GM23338 (cell line): ENCODE measurements at regions not wholly inside any gene's neighbourhood (a gene's known extent, or its start where the extent isn't known, plus 50 kb on each side); places are given as distances from the start of the nearest gene placed in this dataset.

Experiments used
- ATAC-seq: fragments of 200-7000 bp; cut with Tn5 transposase; 3 replicates; pipeline ENCODE4 v1.9.1; 2020
- DNase-seq: peaks from one replicate; pipeline ENCODE4 v3.0.0-alpha.2; 2015; ENCODE audit warnings: low spot score
- H2AFZ ChIP-seq: fragments of 200-600 bp; sonication (generic); 2 replicates; pipeline ENCODE4 v1.8.0; 2016; ENCODE audit warnings: antibody characterized with exemption, mild to moderate bottlenecking, moderate library complexity
- H3F3A ChIP-seq: fragments of 200-600 bp; sonication (generic); replicated peaks from 2 replicates; pipeline ENCODE4 v1.8.0; 2017; ENCODE audit warnings: antibody characterized with exemption, mixed run types, low read depth
- H3K27ac ChIP-seq: fragments of 200-600 bp; sonication (generic); 2 replicates; pipeline ENCODE4 v1.6.1; 2016; ENCODE audit warnings: low read depth
- H3K27me3 ChIP-seq: fragments of 200-600 bp; sonication (generic); 2 replicates; pipeline ENCODE4 v1.8.0; 2016; ENCODE audit warnings: mild to moderate bottlenecking, mixed run types, moderate library complexity; ENCODE audit not compliant: insufficient read depth
- H3K36me3 ChIP-seq: fragments of 200-600 bp; sonication (generic); 2 replicates; pipeline ENCODE4 v1.8.0; 2016; ENCODE audit warnings: mild to moderate bottlenecking; ENCODE audit not compliant: insufficient read depth
- H3K4me1 ChIP-seq: fragments of 200-600 bp; sonication (generic); 2 replicates; pipeline ENCODE4 v1.8.0; 2016; ENCODE audit warnings: mild to moderate bottlenecking, moderate library complexity; ENCODE audit not compliant: insufficient read depth
- H3K4me2 ChIP-seq: fragments of 200-600 bp; sonication (generic); 2 replicates; pipeline ENCODE4 v1.7.1; 2017; ENCODE audit warnings: mixed run types
- H3K4me3 ChIP-seq: fragments of 200-600 bp; sonication (generic); 2 replicates; pipeline ENCODE4 v1.6.1; 2016; ENCODE audit warnings: mixed run types
- H3K79me2 ChIP-seq: fragments of 200-600 bp; sonication (generic); replicated peaks from 2 replicates; pipeline ENCODE4 v1.8.0; 2017; ENCODE audit warnings: mild to moderate bottlenecking; ENCODE audit not compliant: insufficient read depth
- H3K9me2 ChIP-seq: fragments of 200-600 bp; sonication (generic); 2 replicates; pipeline ENCODE4 v1.8.0; 2017; ENCODE audit not compliant: insufficient read depth
- H4K20me1 ChIP-seq: fragments of 200-600 bp; sonication (generic); replicated peaks from 2 replicates; pipeline ENCODE4 v1.8.0; 2017; ENCODE audit warnings: mild to moderate bottlenecking; ENCODE audit not compliant: insufficient read depth
- H3K27ac Mint-ChIP-seq: 2 replicates; pipeline ENCODE4 v1.8.0; 2020; ENCODE audit warnings: inconsistent platforms, mild to moderate bottlenecking, moderate library complexity, mixed read lengths
- H3K27me3 Mint-ChIP-seq: 3 replicates; pipeline ENCODE4 v1.8.0; 2022; ENCODE audit warnings: low read depth, mild to moderate bottlenecking, moderate library complexity, mixed read lengths, inconsistent platforms; ENCODE audit not compliant: insufficient read depth, poor library complexity
- H3K36me3 Mint-ChIP-seq: 3 replicates; pipeline ENCODE4 v1.8.0; 2021; ENCODE audit warnings: low read depth, mild to moderate bottlenecking, inconsistent platforms, moderate library complexity, mixed read lengths
- H3K4me1 Mint-ChIP-seq: 3 replicates; pipeline ENCODE4 v1.8.0; 2020; ENCODE audit warnings: mild to moderate bottlenecking, inconsistent platforms, mixed read lengths
- H3K4me3 Mint-ChIP-seq: 3 replicates; pipeline ENCODE4 v1.8.0; 2021; ENCODE audit warnings: moderate library complexity, mild to moderate bottlenecking, inconsistent platforms, mixed read lengths
- H3K9me3 Mint-ChIP-seq: 3 replicates; pipeline ENCODE4 v1.8.0; 2020; ENCODE audit warnings: moderate library complexity, mild to moderate bottlenecking, inconsistent platforms, mixed read lengths
- CREB1 ChIP-seq: fragments of 250-450 bp; sonication (Bioruptor Pico); IDR thresholded peaks from 2 replicates; pipeline ENCODE4 v1.5.0; 2020; ENCODE audit warnings: low read depth, mild to moderate bottlenecking, moderate library complexity
- ETS1 ChIP-seq: IDR thresholded peaks from 2 replicates; pipeline ENCODE4 v1.6.1; 2016; ENCODE audit warnings: antibody characterized with exemption
- EZH2 ChIP-seq: fragments of 200-600 bp; sonication (generic); IDR thresholded peaks from one replicate; pipeline ENCODE4 v1.8.0; 2017; ENCODE audit warnings: antibody characterized with exemption, mild to moderate bottlenecking, low read depth; ENCODE audit not compliant: unreplicated experiment
- EZH2phosphoT487 ChIP-seq: fragments of 200-600 bp; sonication (generic); IDR thresholded peaks from one replicate; pipeline ENCODE4 v1.8.1; 2018; ENCODE audit warnings: antibody characterized with exemption; ENCODE audit not compliant: unreplicated experiment
- JUNB ChIP-seq: IDR thresholded peaks from one replicate; pipeline ENCODE4 v1.6.1; 2016; ENCODE audit warnings: antibody characterized with exemption; ENCODE audit not compliant: unreplicated experiment
- NANOG ChIP-seq: IDR thresholded peaks from 2 replicates; pipeline ENCODE4 v1.6.1; 2016; ENCODE audit warnings: antibody characterized with exemption, borderline replicate concordance
- REST ChIP-seq: IDR thresholded peaks from one replicate; pipeline ENCODE4 v1.6.1; 2018; ENCODE audit warnings: antibody characterized with exemption; ENCODE audit not compliant: unreplicated experiment
- STAT1 ChIP-seq: IDR thresholded peaks from one replicate; pipeline ENCODE4 v1.6.1; 2016; ENCODE audit warnings: antibody characterized with exemption; ENCODE audit not compliant: unreplicated experiment

GRCh38 chr2:167719410-167719809 lies 528.0 kb downstream of the STK39 start:
- H4K20me1 ChIP-seq = no peaks in the 10 kb centered on the region

GRCh38 chr2:167718560-167718959 lies 528.8 kb downstream of the STK39 start:
- Histone ChIP-seq H3K79me2 (no peaks in the 10 kb centered on the region), H3K4me2 (no peak overlapping the region), H3K9me2 (no peaks in the 10 kb centered on the region), H2AFZ (no peak overlapping the region), H3K4me1 (peaks cover 26% of the 10 kb centered on the region), H3K4me3 (no peak overlapping the region), H3K27ac (no peak overlapping the region), H3K27me3 (no peaks in the 10 kb centered on the region), H3K36me3 (no peaks in the 10 kb centered on the region), H3F3A (no peaks in the 10 kb centered on the region), H4K20me1 (no peaks in the 10 kb centered on the region)
- H3K4me3 Mint-ChIP-seq = no peak overlapping the region
- ATAC-seq = no peak
- peaks cover 9% of the 10 kb centered on the region; the same call in 2 of the 3 replicates for H3K36me3 Mint-ChIP-seq
- no peak for DNase-seq
- H3K9me3 Mint-ChIP-seq = no peaks in the 10 kb centered on the region
- H3K4me1 Mint-ChIP-seq = peaks cover 26% of the 10 kb centered on the region
- no peak overlapping the region for H3K27ac Mint-ChIP-seq
- no peaks in the 10 kb centered on the region for H3K27me3 Mint-ChIP-seq
- TF ChIP-seq CREB1 (CRISPR knock-in tag) (no peak), ETS1 (no peak)

More at GRCh38 chr2:167719410-167719809, 528.0 kb downstream of the STK39 start:
- no peak overlapping the region for H2AFZ ChIP-seq
- H3K79me2 ChIP-seq = no peaks in the 10 kb centered on the region
- H3K27ac ChIP-seq = no peak overlapping the region
- Mint-ChIP-seq H3K4me1 (peaks cover 26% of the 10 kb centered on the region), H3K9me3 (no peaks in the 10 kb centered on the region), H3K4me3 (no peak overlapping the region), H3K27ac (no peak overlapping the region), H3K27me3 (no peaks in the 10 kb centered on the region), H3K36me3 (peaks cover 8% of the 10 kb centered on the region; the same call in 2 of the 3 replicates)
- no peak overlapping the region for H3K4me2 ChIP-seq
- no peaks in the 10 kb centered on the region for H3K27me3 ChIP-seq
- H3K4me1 ChIP-seq = peaks cover 26% of the 10 kb centered on the region
- H3K4me3 ChIP-seq = no peak overlapping the region
- no peaks in the 10 kb centered on the region for H3K36me3 ChIP-seq
- ATAC-seq (no peak), DNase-seq (no peak)
- H3F3A ChIP-seq = no peaks in the 10 kb centered on the region
- TF ChIP-seq NANOG = no peak
- no peak for TF ChIP-seq REST
- no peak for TF ChIP-seq STAT1
- TF ChIP-seq EZH2 = no peak
- no peak for TF ChIP-seq EZH2phosphoT487
- no peak for TF ChIP-seq JUNB
- TF ChIP-seq CREB1 (CRISPR knock-in tag) = no peak
- TF ChIP-seq ETS1 = no peak
- H3K9me2 ChIP-seq = no peaks in the 10 kb centered on the region
